Transverse colon (tissue), 4 donors: ENCODE measurements at regions not wholly inside any gene's neighbourhood (a gene's known extent, or its start where the extent isn't known, plus 50 kb on each side); places are given as distances from the start of the nearest gene placed in this dataset.

Source experiments
- POLR2AphosphoS5 ChIP-seq, 3 donors: sonication (generic); formaldehyde crosslinking; IDR thresholded peaks; one replicate each; pipeline ENCODE4 v1.6.1; 2016; ENCODE audit warnings: antibody characterized with exemption in 3 of 3
- TF ChIP-seq, protein P1 (sequence below), 5 experiments: fragments of 200-600 bp in 3 of 5; fragments of 450-650 bp in 2 of 5; sonication (generic) in 3 of 5; IDR thresholded peaks; 1 replicate in 2 of 5; 2 replicates in 3 of 5; pipeline ENCODE4 v1.5.1; 2016 to 2017; ENCODE audit warnings: antibody characterized with exemption in 5 of 5, inconsistent platforms in 3 of 5, mild to moderate bottlenecking in 2 of 5, moderate library complexity in 1 of 5

DNA sequence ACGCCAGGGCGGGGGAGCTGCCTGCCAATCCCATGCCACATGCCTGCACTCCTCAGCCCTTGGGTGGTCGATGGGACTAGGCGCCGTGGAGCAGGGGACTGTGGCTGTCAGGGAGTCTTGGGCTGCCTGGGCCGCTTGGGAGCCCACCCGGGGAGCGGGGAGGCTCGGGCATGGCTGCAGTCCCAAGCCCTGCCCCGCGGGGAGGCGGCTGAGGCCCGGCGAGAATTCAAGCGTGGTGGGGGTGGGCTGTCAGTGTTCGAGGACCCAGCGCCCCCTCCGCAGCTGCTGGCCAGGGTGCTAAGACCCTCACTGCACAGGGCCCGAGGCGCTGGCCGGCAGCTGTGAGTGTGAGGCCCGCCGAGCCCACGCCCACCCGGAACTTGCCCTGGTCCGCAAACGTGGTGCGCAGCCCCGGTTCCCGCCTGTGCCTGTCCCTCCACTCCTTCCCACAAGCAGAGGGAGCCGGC, 83.2 kb upstream of the DMRTA1 start:
- TF ChIP-seq, protein P1, sequence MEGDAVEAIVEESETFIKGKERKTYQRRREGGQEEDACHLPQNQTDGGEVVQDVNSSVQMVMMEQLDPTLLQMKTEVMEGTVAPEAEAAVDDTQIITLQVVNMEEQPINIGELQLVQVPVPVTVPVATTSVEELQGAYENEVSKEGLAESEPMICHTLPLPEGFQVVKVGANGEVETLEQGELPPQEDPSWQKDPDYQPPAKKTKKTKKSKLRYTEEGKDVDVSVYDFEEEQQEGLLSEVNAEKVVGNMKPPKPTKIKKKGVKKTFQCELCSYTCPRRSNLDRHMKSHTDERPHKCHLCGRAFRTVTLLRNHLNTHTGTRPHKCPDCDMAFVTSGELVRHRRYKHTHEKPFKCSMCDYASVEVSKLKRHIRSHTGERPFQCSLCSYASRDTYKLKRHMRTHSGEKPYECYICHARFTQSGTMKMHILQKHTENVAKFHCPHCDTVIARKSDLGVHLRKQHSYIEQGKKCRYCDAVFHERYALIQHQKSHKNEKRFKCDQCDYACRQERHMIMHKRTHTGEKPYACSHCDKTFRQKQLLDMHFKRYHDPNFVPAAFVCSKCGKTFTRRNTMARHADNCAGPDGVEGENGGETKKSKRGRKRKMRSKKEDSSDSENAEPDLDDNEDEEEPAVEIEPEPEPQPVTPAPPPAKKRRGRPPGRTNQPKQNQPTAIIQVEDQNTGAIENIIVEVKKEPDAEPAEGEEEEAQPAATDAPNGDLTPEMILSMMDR (IDR thresholded peaks at IDR 0.05): no peak
- TF ChIP-seq POLR2AphosphoS5 (IDR thresholded peaks at IDR 0.05): no peak
